ENCODE measurements at regions not wholly inside any gene's neighbourhood (a gene's known extent, or its start where the extent isn't known, plus 50 kb on each side); places are given as distances from the start of the nearest gene placed in this dataset.

DNA sequence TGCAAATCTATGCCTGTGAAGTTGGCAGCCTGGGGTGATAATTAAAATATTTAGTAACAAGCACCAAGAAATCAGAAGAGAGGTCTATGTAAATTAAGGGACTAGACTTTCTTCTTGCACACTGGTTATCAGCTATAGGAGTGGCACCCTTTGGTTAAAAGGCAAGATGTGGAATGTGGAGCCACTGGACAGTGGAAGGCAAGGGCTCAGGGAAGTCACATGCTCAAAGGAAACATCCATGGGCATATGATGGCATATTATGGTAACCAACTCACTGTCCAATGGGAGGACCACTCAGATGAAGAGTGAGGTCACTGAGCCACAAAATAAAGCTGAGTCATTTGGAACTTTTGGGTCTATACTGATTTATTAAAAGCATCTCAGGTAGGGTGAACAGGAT is 165.6 kb upstream of the PRICKLE2 start:
- TF ChIP-seq ZNF274 (IDR thresholded peaks at IDR 0.05; ENCODE audit: low read depth, low read length): no peak
- no peak for TF ChIP-seq YY1 (IDR thresholded peaks at IDR 0.05; ENCODE audit: insufficient read depth, insufficient read length)
